GM21526 (cell line): ENCODE measurements at regions not wholly inside any gene's neighbourhood (a gene's known extent, or its start where the extent isn't known, plus 50 kb on each side); places are given as distances from the start of the nearest gene placed in this dataset.

Experiments
- ATAC-seq: cut with Tn5 transposase; IDR thresholded peaks from one replicate; pipeline ENCODE4 v1.9.1; 2021; ENCODE audit warnings: moderate library complexity; ENCODE audit not compliant: unreplicated experiment, low FRiP score

- ATAC-seq: no peak
Measured at GRCh38 chr6:16871047-16871446, 109.8 kb upstream of the ATXN1 start.

DNA sequence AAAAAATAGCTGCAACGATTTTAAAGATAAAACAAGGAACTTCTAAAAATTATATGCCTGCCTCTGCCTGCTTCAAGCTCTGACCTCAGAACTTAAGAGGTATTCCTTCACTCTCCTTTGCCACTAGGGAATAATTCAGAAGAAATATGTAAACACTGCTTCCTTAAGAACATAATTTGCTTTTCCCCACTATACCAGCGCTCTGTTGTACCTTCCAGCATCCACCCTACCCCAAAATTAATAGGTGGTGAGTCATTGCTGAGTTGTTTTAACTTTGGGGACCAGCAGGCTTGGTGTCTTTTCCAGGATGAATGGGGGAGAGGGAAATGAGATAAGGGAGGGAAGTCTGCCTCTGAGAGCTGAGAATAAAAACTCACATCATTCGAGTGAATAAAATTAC lies 107.7 kb upstream of the ATXN1 start:
- no peak for ATAC-seq

GRCh38 chr6:16857969-16858592 lies 96.8 kb upstream of the ATXN1 start:
- ATAC-seq: no peak

GRCh38 chr6:16855460-16855859 lies 94.2 kb upstream of the ATXN1 start:
- ATAC-seq: peak; percentile 43

GRCh38 chr6:16854986-16855385 lies 93.7 kb upstream of the ATXN1 start:
- peak; percentile 88 for ATAC-seq

GRCh38 chr6:16852671-16853070 lies 91.4 kb upstream of the ATXN1 start:
- no peak for ATAC-seq

DNA sequence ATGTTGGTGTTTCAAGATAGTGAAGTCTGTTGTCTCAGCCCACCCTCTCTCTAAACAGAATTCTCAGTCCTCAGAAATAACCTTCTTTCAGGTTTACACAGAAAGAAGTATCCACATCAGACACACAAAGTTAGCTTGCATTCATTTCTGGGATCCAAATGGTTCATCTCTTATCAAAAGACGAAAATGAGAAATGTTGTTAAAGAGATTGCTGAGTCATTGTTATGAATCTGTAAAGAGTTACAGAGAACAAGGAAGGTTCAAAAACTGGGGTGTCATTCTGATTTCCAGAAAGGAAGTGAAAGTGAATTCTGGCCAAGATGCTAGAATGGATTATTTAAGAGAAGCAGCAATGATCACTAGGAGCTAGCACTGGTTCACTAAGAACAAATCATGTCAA lies 90.5 kb upstream of the ATXN1 start:
- ATAC-seq: no peak

- no peak for ATAC-seq
Measured at GRCh38 chr6:16851044-16851540, 89.8 kb upstream of the ATXN1 start.

DNA sequence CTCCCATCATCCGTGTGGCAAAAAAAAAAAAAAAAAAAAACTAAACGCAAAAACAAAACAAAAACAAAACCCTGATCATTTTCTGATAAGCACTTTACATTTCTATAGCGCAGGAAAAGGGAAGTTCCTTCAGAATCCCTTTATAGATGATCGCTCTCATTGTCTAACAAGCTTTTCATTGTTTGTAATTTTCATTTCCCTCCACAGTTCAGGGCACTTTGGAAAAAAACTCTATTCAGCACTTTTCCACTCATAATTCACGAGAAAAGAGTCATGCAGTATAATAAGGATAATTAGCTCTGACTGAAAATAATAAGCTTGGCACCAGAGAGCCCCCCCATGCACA lies 89.4 kb upstream of the ATXN1 start:
- no peak for ATAC-seq

DNA sequence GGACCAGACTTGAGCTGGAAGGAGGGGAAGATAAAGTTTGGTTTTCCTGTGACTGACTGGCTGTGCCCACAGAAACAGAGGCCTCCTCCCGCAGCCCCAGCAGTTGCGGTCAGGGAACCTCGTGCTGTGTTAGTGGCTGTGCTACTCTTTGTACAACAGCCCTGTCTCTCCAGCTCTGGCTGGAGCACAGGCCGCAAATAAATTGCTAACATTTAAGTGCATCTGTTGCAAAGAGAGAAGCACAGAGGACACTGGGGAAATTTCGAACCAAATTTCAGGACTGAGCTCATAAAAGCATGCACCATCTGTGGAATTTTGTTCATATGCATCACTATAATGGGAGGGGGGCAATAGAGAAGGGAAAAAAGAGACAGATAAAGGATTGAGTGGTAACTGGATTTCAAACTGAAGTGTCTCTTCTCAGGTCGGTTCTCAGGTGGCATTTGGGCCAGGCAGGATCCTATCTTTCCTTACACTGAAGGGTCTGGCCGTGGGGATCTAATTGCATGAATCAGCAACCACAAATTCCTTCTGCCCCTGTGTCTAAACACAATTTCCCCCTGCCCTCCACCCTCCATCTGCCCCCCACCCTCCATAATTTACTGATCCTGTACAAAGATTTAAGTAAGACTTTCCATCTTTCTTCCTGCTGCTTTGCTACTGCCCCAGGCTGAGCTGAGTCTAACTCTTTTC lies 88.9 kb upstream of the ATXN1 start:
- no peak for ATAC-seq

- ATAC-seq: no peak
Measured at GRCh38 chr6:16849280-16849987, 88.2 kb upstream of the ATXN1 start.

- ATAC-seq: no peak
Measured at GRCh38 chr6:16846399-16846778, 85.1 kb upstream of the ATXN1 start.

GRCh38 chr6:16844183-16844582 lies 82.9 kb upstream of the ATXN1 start:
- ATAC-seq: no peak

GRCh38 chr6:16842676-16843075 lies 81.4 kb upstream of the ATXN1 start:
- no peak for ATAC-seq

DNA sequence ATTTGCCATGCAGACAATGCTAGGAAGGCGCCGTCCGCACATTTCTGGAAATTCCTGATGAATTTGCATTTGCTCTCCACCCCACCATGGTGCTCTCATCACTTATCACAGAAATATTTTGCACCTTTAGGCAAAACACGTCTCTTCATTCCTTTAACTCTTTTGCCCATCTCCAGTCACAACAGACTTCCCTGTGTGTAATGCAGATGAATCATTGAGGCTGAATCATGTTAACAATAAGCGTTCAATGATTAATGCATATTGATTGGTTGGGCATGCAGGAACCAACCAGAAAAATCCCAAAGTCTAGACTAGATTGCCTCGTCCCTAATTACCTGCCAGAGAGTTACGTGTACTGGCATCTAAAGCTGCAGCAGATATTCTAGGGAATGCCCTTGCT lies 80.0 kb upstream of the ATXN1 start:
- ATAC-seq: no peak

DNA sequence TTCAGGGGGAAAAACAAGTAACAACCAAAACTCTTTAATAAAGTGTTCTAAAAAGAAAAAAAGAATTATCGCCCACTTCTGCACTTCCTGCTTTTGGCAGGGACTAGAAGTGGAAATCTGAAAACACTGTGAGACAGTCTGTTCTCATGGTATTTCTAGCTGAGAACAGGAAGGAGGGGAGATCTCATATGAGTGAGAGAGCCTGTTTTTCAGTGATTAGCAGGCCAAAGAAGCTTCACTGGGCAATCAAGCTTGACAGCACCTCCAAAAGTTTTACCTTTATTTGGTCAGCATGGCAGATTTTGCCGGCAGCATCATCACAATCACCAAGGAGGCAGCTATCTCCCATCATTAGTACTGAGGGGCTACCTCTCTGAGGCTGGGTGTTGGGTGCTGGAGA lies 79.5 kb upstream of the ATXN1 start:
- peak; percentile 49 for ATAC-seq

GRCh38 chr6:16840291-16840690 lies 79.0 kb upstream of the ATXN1 start:
- ATAC-seq: no peak

- no peak for ATAC-seq
Measured at GRCh38 chr6:16839631-16840179, 78.4 kb upstream of the ATXN1 start.

GRCh38 chr6:16837217-16837972 lies 76.1 kb upstream of the ATXN1 start:
- ATAC-seq: no peak

DNA sequence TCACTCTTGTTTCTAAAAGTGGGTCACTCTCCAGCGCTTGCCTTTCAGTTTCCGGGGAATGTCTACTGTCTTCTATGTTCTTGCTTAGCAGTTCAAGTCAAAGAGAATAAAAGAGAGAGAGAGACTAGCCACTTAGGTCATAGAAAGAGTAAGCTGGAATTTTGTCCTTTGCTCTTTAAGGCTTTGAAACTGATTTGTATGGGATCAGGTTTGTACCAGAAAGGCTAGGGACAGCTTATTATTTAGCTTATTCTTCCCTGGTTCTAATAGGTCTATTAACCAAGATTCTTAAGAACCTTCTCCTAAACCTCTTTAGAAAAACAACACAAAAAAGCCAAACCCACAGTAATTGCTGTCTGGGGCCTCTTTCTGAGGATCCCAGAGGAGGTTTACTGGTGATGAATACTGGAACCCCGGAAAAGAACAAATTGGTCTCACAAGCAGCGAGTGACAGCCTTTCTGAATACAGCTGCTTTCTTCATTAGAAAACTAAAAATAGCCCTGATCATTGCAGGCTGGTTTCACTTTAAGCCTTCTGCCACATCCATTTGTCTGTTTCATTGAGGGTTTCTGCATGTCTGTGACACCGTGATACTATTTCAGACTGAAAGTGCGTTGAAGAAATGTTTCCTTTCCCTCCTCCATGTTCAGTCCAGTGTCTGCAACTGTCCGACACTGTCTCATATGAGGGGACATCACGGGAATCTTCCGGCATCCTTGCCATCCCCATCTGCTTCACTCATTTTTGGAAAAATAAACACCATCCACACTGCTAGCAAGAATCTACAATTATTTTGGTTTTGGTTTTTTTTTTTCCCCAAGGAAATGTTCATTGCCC lies 75.1 kb upstream of the ATXN1 start:
- peak; percentile 77 for ATAC-seq
